GM06990 (cell line): ENCODE measurements at regions not wholly inside any gene's neighbourhood (a gene's known extent, or its start where the extent isn't known, plus 50 kb on each side); places are given as distances from the start of the nearest gene placed in this dataset.

Source experiments
- DNase-seq: peaks from one replicate; pipeline ENCODE4 v3.0.0-alpha.2; 2011; ENCODE audit not compliant: insufficient read length; ENCODE audit errors: extremely low read depth
- H3K27me3 ChIP-seq: replicated peaks from 2 replicates; pipeline ENCODE4 v1.6.0; 2011; ENCODE audit warnings: low read length; ENCODE audit not compliant: control insufficient read depth, insufficient read depth
- H3K36me3 ChIP-seq: 2 replicates; pipeline ENCODE4 v1.5.1; 2011; ENCODE audit warnings: low read length; ENCODE audit not compliant: control insufficient read depth, insufficient read depth
- H3K4me3 ChIP-seq: replicated peaks from 2 replicates; pipeline ENCODE4 v1.5.1; 2011; ENCODE audit warnings: low read depth, mild to moderate bottlenecking, control low read depth, low read length
- CTCF ChIP-seq: IDR thresholded peaks from 2 replicates; pipeline ENCODE4 v1.5.1; 2011; ENCODE audit warnings: low read length, control low read depth, mild to moderate bottlenecking, inconsistent platforms; ENCODE audit not compliant: insufficient read depth, poor library complexity, severe bottlenecking

- no peak overlapping the region for H3K4me3 ChIP-seq
- H3K27me3 ChIP-seq, result no peaks in the 10 kb centered on the region; the same call in 1 of the 2 replicates
- no peaks in the 10 kb centered on the region for H3K36me3 ChIP-seq
- TF ChIP-seq CTCF, result no peak
- no peak for DNase-seq
Measured at GRCh38 chr9:135251996-135252760, 164.7 kb downstream of the OLFM1 start.

- no peak for DNase-seq
- H3K36me3 ChIP-seq, result no peaks in the 10 kb centered on the region
- H3K4me3 ChIP-seq, result no peak overlapping the region
- no peak for TF ChIP-seq CTCF
- H3K27me3 ChIP-seq, result no peaks in the 10 kb centered on the region; the same call in 1 of the 2 replicates
Measured at GRCh38 chr9:135252980-135253304, 165.5 kb downstream of the OLFM1 start.

- Histone ChIP-seq H3K27me3 (no peaks in the 10 kb centered on the region; the same call in 1 of the 2 replicates), H3K4me3 (no peak overlapping the region), H3K36me3 (no peaks in the 10 kb centered on the region)
- TF ChIP-seq CTCF, result no peak
- no peak for DNase-seq
Measured at GRCh38 chr9:135253305-135254004, 166.0 kb downstream of the OLFM1 start.

- Histone ChIP-seq H3K4me3 (no peak overlapping the region), H3K27me3 (no peaks in the 10 kb centered on the region; the same call in 1 of the 2 replicates), H3K36me3 (no peaks in the 10 kb centered on the region)
- TF ChIP-seq CTCF, result no peak
- DNase-seq, result no peak
Measured at GRCh38 chr9:135254176-135255032, 166.9 kb downstream of the OLFM1 start.

- H3K36me3 ChIP-seq, result no peaks in the 10 kb centered on the region
- H3K4me3 ChIP-seq, result no peak overlapping the region
- H3K27me3 ChIP-seq, result no peaks in the 10 kb centered on the region; the same call in 1 of the 2 replicates
- DNase-seq, result no peak
- no peak for TF ChIP-seq CTCF
Measured at GRCh38 chr9:135255033-135255840, 167.8 kb downstream of the OLFM1 start.
